Endodermal cell (in vitro differentiated cells): ENCODE measurements at regions not wholly inside any gene's neighbourhood (a gene's known extent, or its start where the extent isn't known, plus 50 kb on each side); places are given as distances from the start of the nearest gene placed in this dataset.

Source experiments
- DNase-seq: peaks from one replicate; pipeline ENCODE4 v3.0.0-alpha.2; 2017
- H3K27ac ChIP-seq: 2 replicates; pipeline ENCODE4 v1.5.1; 2013; ENCODE audit warnings: mild to moderate bottlenecking, low read depth, low read length, moderate library complexity
- H3K27me3 ChIP-seq: 2 replicates; pipeline ENCODE4 v1.6.1; 2013; ENCODE audit warnings: mild to moderate bottlenecking, low read length, moderate library complexity; ENCODE audit not compliant: insufficient read depth, control insufficient read depth, poor library complexity, severe bottlenecking
- H3K36me3 ChIP-seq: 2 replicates; pipeline ENCODE4 v1.7.0; 2013; ENCODE audit warnings: mild to moderate bottlenecking, low read length, moderate library complexity; ENCODE audit not compliant: control insufficient read depth, insufficient read depth
- H3K4me1 ChIP-seq: one replicate; pipeline ENCODE4 v1.7.0; 2013; ENCODE audit warnings: low read length; ENCODE audit not compliant: control insufficient read depth, insufficient read depth
- H3K4me3 ChIP-seq: 2 replicates; pipeline ENCODE4 v1.5.1; 2013; ENCODE audit warnings: mild to moderate bottlenecking, low read length, moderate library complexity
- H3K9ac ChIP-seq: 2 replicates; pipeline ENCODE4 v1.6.1; 2013; ENCODE audit warnings: mild to moderate bottlenecking, low read length, moderate library complexity; ENCODE audit not compliant: poor library complexity, severe bottlenecking; ENCODE audit errors: extremely low read depth
- H3K9me3 ChIP-seq: 2 replicates; pipeline ENCODE4 v1.6.1; 2013; ENCODE audit warnings: mild to moderate bottlenecking, low read length, moderate library complexity; ENCODE audit not compliant: control insufficient read depth
- H3K27ac Mint-ChIP-seq: 2 replicates; pipeline ENCODE4 v1.8.0; 2020; ENCODE audit warnings: mixed read lengths
- H3K27me3 Mint-ChIP-seq: 2 replicates; pipeline ENCODE4 v1.8.0; 2021; ENCODE audit warnings: mild to moderate bottlenecking, mixed read lengths; ENCODE audit not compliant: insufficient read depth
- H3K36me3 Mint-ChIP-seq: 2 replicates; pipeline ENCODE4 v1.8.0; 2020; ENCODE audit warnings: low read depth, mixed read lengths
- H3K4me1 Mint-ChIP-seq: 2 replicates; pipeline ENCODE4 v1.8.0; 2020; ENCODE audit warnings: mixed read lengths
- H3K4me3 Mint-ChIP-seq: 2 replicates; pipeline ENCODE4 v1.8.0; 2020; ENCODE audit warnings: mild to moderate bottlenecking, moderate library complexity, mixed read lengths
- H3K9me3 Mint-ChIP-seq: 2 replicates; pipeline ENCODE4 v1.8.0; 2020; ENCODE audit warnings: mild to moderate bottlenecking, mixed read lengths
- CTCF ChIP-seq: fragments of 200-600 bp; sonication (generic); conservative IDR thresholded peaks from 2 replicates; pipeline ENCODE4 v1.5.0; 2021; ENCODE audit warnings: antibody characterized with exemption, mild to moderate bottlenecking
- WGBS, 2 experiments: methylation state at CpG; one replicate each; pipeline versions ENCODE4 v1.1.5 to v1.1.7; 2013; ENCODE audit warnings: missing lambda C conversion rate in 2 of 2, mixed read lengths in 1 of 2; ENCODE audit not compliant: insufficient coverage in 1 of 2, insufficient read length in 1 of 2; 5-methylcytosine and 5-hydroxymethylcytosine counted together

- WGBS, 2 experiments, result 75 to 94% methylated on average over 1 to 2 of the region's 2 CpGs
- H3K9me3 ChIP-seq, result peaks cover 5% of the 10 kb centered on the region
- no peak overlapping the region for H3K4me3 ChIP-seq
- H3K27me3 ChIP-seq, result no peaks in the 10 kb centered on the region
- H3K4me1 ChIP-seq, result no peaks in the 10 kb centered on the region
- no peak for TF ChIP-seq CTCF
- no peaks in the 10 kb centered on the region for H3K4me1 Mint-ChIP-seq
- no peak overlapping the region for H3K4me3 Mint-ChIP-seq
- H3K36me3 ChIP-seq, result no peaks in the 10 kb centered on the region
- H3K27me3 Mint-ChIP-seq, result no peaks in the 10 kb centered on the region
- H3K27ac ChIP-seq, result no peak overlapping the region
- DNase-seq, result no peak
- H3K36me3 Mint-ChIP-seq, result no peaks in the 10 kb centered on the region
- H3K9ac ChIP-seq, result no peak overlapping the region
- no peak overlapping the region for H3K27ac Mint-ChIP-seq
- H3K9me3 Mint-ChIP-seq, result peaks cover 5% of the 10 kb centered on the region
Observed at GRCh38 chr10:33455029-33455428, 120.6 kb upstream of the NRP1 start.

GRCh38 chr10:33454554-33454953, 120.1 kb upstream of the NRP1 start:
- 98% methylated on average over 2 of the region's 2 CpGs; no CpG with 5 or more reads in 1 of the 2 experiments for WGBS, 2 experiments
- Mint-ChIP-seq H3K4me1 (no peaks in the 10 kb centered on the region), H3K36me3 (no peaks in the 10 kb centered on the region), H3K4me3 (no peak overlapping the region), H3K27me3 (no peaks in the 10 kb centered on the region), H3K9me3 (peaks cover 5% of the 10 kb centered on the region), H3K27ac (no peak overlapping the region)
- no peak overlapping the region for H3K9ac ChIP-seq
- no peaks in the 10 kb centered on the region for H3K36me3 ChIP-seq
- no peaks in the 10 kb centered on the region for H3K27me3 ChIP-seq
- TF ChIP-seq CTCF, result no peak
- DNase-seq, result no peak
- no peaks in the 10 kb centered on the region for H3K4me1 ChIP-seq
- H3K4me3 ChIP-seq, result no peak overlapping the region
- H3K9me3 ChIP-seq, result peaks cover 5% of the 10 kb centered on the region
- no peak overlapping the region for H3K27ac ChIP-seq

- WGBS, 2 experiments, result 91 to 94% methylated on average over 4 to 9 of the region's 9 CpGs
- H3K27me3 ChIP-seq, result no peaks in the 10 kb centered on the region
- H3K9me3 ChIP-seq, result peaks cover 5% of the 10 kb centered on the region
- Mint-ChIP-seq H3K36me3 (no peaks in the 10 kb centered on the region), H3K4me3 (no peak overlapping the region), H3K27me3 (no peaks in the 10 kb centered on the region), H3K27ac (no peak overlapping the region), H3K4me1 (no peaks in the 10 kb centered on the region), H3K9me3 (peaks cover 5% of the 10 kb centered on the region)
- no peak overlapping the region for H3K9ac ChIP-seq
- H3K4me1 ChIP-seq, result no peaks in the 10 kb centered on the region
- no peaks in the 10 kb centered on the region for H3K36me3 ChIP-seq
- TF ChIP-seq CTCF, result no peak
- no peak overlapping the region for H3K4me3 ChIP-seq
- H3K27ac ChIP-seq, result no peak overlapping the region
- DNase-seq, result no peak
Observed at GRCh38 chr10:33453081-33454025, 118.9 kb upstream of the NRP1 start.
